Suppressor macrophage treated with lipopolysaccharide for 1 hour (primary cell): ENCODE measurements at regions not wholly inside any gene's neighbourhood (a gene's known extent, or its start where the extent isn't known, plus 50 kb on each side); places are given as distances from the start of the nearest gene placed in this dataset.

Experiments used
- DNase-seq, 3 donors: peaks; one replicate each; pipeline ENCODE4 v3.0.0-alpha.2; 2020 to 2022

GRCh38 chr22:48278620-48279460, 1516.4 kb downstream of the TBC1D22A start:
- DNase-seq = no peak

- no peak for DNase-seq
These were observed 1515.6 kb downstream of the TBC1D22A start for GRCh38 chr22:48277868-48278581.

- DNase-seq = no peak
These were observed 1514.8 kb downstream of the TBC1D22A start for GRCh38 chr22:48276994-48277867.

GRCh38 chr22:48275412-48275811, 1513.0 kb downstream of the TBC1D22A start:
- no peak for DNase-seq

- no peak for DNase-seq
These were observed 1508.3 kb downstream of the TBC1D22A start for GRCh38 chr22:48270731-48271130.

- DNase-seq = no peak
These were observed 1506.5 kb downstream of the TBC1D22A start for GRCh38 chr22:48268771-48269552.

GRCh38 chr22:48268293-48268692, 1505.8 kb downstream of the TBC1D22A start:
- no peak for DNase-seq

- no peak for DNase-seq
These were observed 1505.2 kb downstream of the TBC1D22A start for GRCh38 chr22:48267681-48268080.

- no peak for DNase-seq
These were observed 1502.7 kb downstream of the TBC1D22A start for GRCh38 chr22:48265000-48265625.

- no peak for DNase-seq
These were observed 1502.1 kb downstream of the TBC1D22A start for GRCh38 chr22:48264586-48264985.

- DNase-seq = no peak
These were observed 1501.4 kb downstream of the TBC1D22A start for GRCh38 chr22:48263791-48264351.

GRCh38 chr22:48263431-48263765, 1500.9 kb downstream of the TBC1D22A start:
- DNase-seq = no peak

- no peak for DNase-seq
These were observed 1500.4 kb downstream of the TBC1D22A start for GRCh38 chr22:48262596-48263430.

GRCh38 chr22:48261706-48262105, 1499.3 kb downstream of the TBC1D22A start:
- no peak for DNase-seq

- no peak for DNase-seq
These were observed 1498.7 kb downstream of the TBC1D22A start for GRCh38 chr22:48261048-48261621.

GRCh38 chr22:48259991-48260670, 1497.7 kb downstream of the TBC1D22A start:
- DNase-seq = no peak

- DNase-seq = no peak
These were observed 1496.4 kb downstream of the TBC1D22A start for GRCh38 chr22:48258811-48259210.

- DNase-seq = peak in 1 of 3 donors; percentile 1
These were observed 1495.7 kb downstream of the TBC1D22A start for GRCh38 chr22:48258064-48258701.

- no peak for DNase-seq
These were observed 1495.2 kb downstream of the TBC1D22A start for GRCh38 chr22:48257685-48258055.
